ENCODE measurements at regions not wholly inside any gene's neighbourhood (a gene's known extent, or its start where the extent isn't known, plus 50 kb on each side); places are given as distances from the start of the nearest gene placed in this dataset.
"Not testable (repeated sequence)": the region's sequence is repeated elsewhere in the genome, so short reads cannot be mapped to it uniquely, and the experiment has no call there.

GRCh38 chr5:175331173-175332036 is 112.6 kb downstream of the DRD1 start:
- H3K9me3 Mint-ChIP-seq; DNase-seq; H3K4me3 Mint-ChIP-seq; H3K4me1 Mint-ChIP-seq (ENCODE audit: low read depth); H3K27me3 Mint-ChIP-seq (ENCODE audit: low read depth); H3K36me3 Mint-ChIP-seq (ENCODE audit: insufficient read depth); ATAC-seq: not testable (repeated sequence)

DNA sequence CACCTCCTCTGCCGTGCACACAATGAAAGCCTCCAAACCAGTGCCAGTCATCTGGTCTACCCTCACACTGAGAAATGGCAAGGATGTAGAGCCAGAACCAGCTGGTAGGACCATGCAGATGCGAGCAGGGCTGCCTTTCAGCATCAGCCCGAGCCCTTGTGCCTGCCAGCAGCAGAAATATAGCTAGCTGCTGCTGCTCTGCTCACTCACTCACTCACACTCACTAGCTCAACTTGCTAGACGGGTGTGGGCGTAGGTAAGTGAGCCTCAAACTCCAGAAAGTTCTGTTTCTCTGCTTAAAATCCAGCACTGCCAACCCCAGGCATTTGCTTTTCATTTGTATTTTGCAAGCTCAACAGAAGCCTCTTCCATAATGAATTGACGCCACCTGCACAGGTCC is 114.0 kb downstream of the DRD1 start:
- Mint-ChIP-seq H3K27me3 (ENCODE audit: low read depth) (peaks cover 5% of the 10 kb centered on the region), H3K4me3 (no peak overlapping the region), H3K9me3 (no peaks in the 10 kb centered on the region), H3K36me3 (ENCODE audit: insufficient read depth) (no peaks in the 10 kb centered on the region), H3K4me1 (ENCODE audit: low read depth) (no peaks in the 10 kb centered on the region)
- ATAC-seq (no peak), DNase-seq (no peak)

DNA sequence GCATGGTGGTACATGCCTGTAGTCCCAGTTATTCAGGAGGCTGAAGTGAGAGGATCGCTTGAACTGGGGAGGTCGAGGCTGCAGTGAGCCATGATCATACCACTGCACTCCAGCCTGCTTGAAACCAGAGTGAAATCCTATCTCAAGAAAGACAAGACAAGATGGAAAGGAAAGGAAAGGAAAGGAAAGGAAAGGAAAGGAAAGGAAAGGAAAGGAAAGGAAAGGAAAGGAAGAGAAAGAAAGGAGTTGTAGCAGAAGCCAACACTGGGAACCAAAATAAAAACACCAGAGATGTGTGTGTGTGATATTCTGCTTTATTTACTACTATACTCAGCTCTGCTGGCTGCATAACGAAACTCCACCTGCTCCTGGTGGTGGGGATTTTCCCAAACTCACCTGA is 115.3 kb downstream of the DRD1 start:
- Mint-ChIP-seq H3K27me3 (ENCODE audit: low read depth) (peaks cover 5% of the 10 kb centered on the region), H3K9me3 (no peaks in the 10 kb centered on the region), H3K4me3 (no peak overlapping the region), H3K36me3 (ENCODE audit: insufficient read depth) (no peaks in the 10 kb centered on the region), H3K4me1 (ENCODE audit: low read depth) (no peaks in the 10 kb centered on the region)
- DNase-seq, result no peak
- ATAC-seq, result no peak

DNA sequence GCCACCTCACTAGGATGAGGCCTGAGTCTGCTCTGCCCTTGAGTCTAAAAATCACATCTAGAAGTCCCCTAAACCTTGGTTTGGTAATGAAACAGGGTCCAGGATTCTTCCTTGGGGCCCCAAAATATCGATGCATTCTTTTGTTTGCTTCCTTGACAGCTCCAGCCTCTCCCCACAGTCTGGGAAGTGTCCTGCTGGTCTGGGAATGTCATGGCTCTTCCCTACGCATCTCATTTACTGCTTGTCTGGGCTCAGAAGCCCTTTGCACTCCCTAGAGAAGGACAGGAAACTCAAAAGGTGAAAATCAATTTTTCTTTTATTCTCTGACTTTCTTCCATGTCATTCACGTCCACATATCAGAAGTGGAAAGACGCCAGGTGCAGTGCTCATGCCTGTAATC is 115.8 kb downstream of the DRD1 start:
- Mint-ChIP-seq H3K4me3 (no peak overlapping the region), H3K4me1 (ENCODE audit: low read depth) (no peaks in the 10 kb centered on the region), H3K36me3 (ENCODE audit: insufficient read depth) (no peaks in the 10 kb centered on the region), H3K27me3 (ENCODE audit: low read depth) (peaks cover 5% of the 10 kb centered on the region), H3K9me3 (no peaks in the 10 kb centered on the region)
- no peak for ATAC-seq
- no peak for DNase-seq

DNA sequence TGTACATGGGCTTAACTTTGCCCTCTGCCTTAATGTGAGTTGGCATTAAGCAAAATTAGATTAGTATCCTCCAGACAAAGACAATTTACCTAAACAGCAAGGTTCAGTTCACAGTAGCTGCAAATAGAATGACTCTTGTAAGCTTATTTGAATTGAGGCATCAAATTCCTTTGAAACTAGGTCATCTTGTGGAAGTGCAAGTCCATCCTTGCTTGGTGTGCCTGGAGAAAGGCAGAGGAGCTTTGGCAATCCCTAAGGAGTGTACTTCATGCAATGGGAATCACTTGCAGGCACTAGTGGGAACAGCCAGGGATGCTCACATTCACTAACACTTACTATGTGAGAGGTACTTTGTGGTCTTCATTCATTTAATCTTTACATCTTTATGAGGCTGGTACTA is 118.3 kb downstream of the DRD1 start:
- ATAC-seq, result no peak
- no peaks in the 10 kb centered on the region for H3K4me1 Mint-ChIP-seq (ENCODE audit: low read depth)
- no peak for DNase-seq
- H3K27me3 Mint-ChIP-seq (ENCODE audit: low read depth), result peaks cover 7% of the 10 kb centered on the region
- no peak overlapping the region for H3K4me3 Mint-ChIP-seq
- H3K9me3 Mint-ChIP-seq, result no peaks in the 10 kb centered on the region
- no peaks in the 10 kb centered on the region for H3K36me3 Mint-ChIP-seq (ENCODE audit: insufficient read depth)

- Mint-ChIP-seq H3K9me3 (no peaks in the 10 kb centered on the region), H3K4me3 (no peak overlapping the region), H3K27me3 (ENCODE audit: low read depth) (peaks cover 8% of the 10 kb centered on the region), H3K4me1 (ENCODE audit: low read depth) (no peaks in the 10 kb centered on the region), H3K36me3 (ENCODE audit: insufficient read depth) (no peaks in the 10 kb centered on the region)
- no peak for DNase-seq
- ATAC-seq, result no peak
Observed at GRCh38 chr5:175321927-175322532, 122.0 kb downstream of the DRD1 start.

DNA sequence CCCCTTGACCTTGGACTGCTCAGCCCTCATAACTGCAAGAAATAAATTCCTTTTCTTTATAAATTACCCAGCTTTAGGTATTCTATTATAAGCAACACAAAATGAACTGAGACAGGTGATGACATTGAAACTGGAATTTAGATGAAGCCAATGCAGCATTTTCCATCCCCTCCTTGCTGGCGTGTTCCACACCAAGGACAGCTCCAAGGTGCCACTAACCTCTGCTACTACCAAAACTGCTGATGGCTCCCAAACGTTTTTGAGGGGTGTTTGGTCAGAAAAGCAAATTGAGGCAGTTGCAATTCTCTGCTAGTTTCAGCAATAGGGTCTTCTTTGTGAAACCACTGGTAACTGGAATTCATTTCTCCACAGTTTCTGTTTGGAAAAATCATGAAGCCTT is 124.8 kb downstream of the DRD1 start:
- H3K4me3 Mint-ChIP-seq, result no peak overlapping the region

DNA sequence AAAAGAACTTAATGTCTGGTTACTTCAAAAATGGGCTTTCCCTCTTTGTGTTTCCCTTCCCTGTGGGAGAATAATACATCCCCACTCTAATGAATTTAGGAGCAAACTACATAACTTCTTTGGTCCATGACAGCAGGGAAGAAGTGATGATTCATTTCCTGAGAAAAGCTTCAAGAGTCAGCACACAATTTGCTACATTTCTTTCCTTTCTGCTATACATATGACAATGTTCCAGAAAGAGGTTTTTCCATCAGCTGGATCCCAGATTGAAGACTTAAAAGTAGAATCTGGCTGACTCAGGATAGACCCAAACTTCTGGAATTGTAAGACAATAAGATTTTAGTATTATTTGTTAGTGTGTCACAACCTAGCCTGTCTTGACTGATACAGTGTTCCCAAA is 126.1 kb downstream of the DRD1 start:
- DNase-seq, result no peak
- Mint-ChIP-seq H3K9me3 (no peaks in the 10 kb centered on the region), H3K4me3 (no peak overlapping the region), H3K27me3 (ENCODE audit: low read depth) (peaks cover 13% of the 10 kb centered on the region), H3K36me3 (ENCODE audit: insufficient read depth) (no peaks in the 10 kb centered on the region), H3K4me1 (ENCODE audit: low read depth) (no peaks in the 10 kb centered on the region)
- ATAC-seq, result no peak

More for the DNA sequence above, 124.8 kb downstream of the DRD1 start:
- no peak for DNase-seq
- H3K27me3 Mint-ChIP-seq (ENCODE audit: low read depth), result peaks cover 13% of the 10 kb centered on the region
- H3K36me3 Mint-ChIP-seq (ENCODE audit: insufficient read depth), result no peaks in the 10 kb centered on the region
- H3K4me1 Mint-ChIP-seq (ENCODE audit: low read depth), result no peaks in the 10 kb centered on the region
- ATAC-seq, result no peak
- no peaks in the 10 kb centered on the region for H3K9me3 Mint-ChIP-seq

GRCh38 chr5:175309218-175309810 is 134.7 kb downstream of the DRD1 start:
- DNase-seq (no peak), ATAC-seq (no peak)
- Mint-ChIP-seq H3K4me3 (no peak overlapping the region), H3K36me3 (ENCODE audit: insufficient read depth) (no peaks in the 10 kb centered on the region), H3K27me3 (ENCODE audit: low read depth) (peaks cover 5% of the 10 kb centered on the region), H3K4me1 (ENCODE audit: low read depth) (no peaks in the 10 kb centered on the region), H3K9me3 (peaks cover 8% of the 10 kb centered on the region)

GRCh38 chr5:175308701-175309100 is 135.3 kb downstream of the DRD1 start:
- H3K4me3 Mint-ChIP-seq, result no peak overlapping the region
- peaks cover 12% of the 10 kb centered on the region for H3K9me3 Mint-ChIP-seq
- ATAC-seq (no peak), DNase-seq (no peak)
- no peaks in the 10 kb centered on the region for H3K4me1 Mint-ChIP-seq (ENCODE audit: low read depth)
- H3K36me3 Mint-ChIP-seq (ENCODE audit: insufficient read depth), result no peaks in the 10 kb centered on the region
- H3K27me3 Mint-ChIP-seq (ENCODE audit: low read depth), result peaks cover 5% of the 10 kb centered on the region

- ATAC-seq, result no peak
- H3K4me3 Mint-ChIP-seq, result no peak overlapping the region
- peaks cover 7% of the 10 kb centered on the region for H3K27me3 Mint-ChIP-seq (ENCODE audit: low read depth)
- H3K9me3 Mint-ChIP-seq, result peaks cover 12% of the 10 kb centered on the region
- H3K4me1 Mint-ChIP-seq (ENCODE audit: low read depth), result no peaks in the 10 kb centered on the region
- no peak for DNase-seq
- H3K36me3 Mint-ChIP-seq (ENCODE audit: insufficient read depth), result no peaks in the 10 kb centered on the region
Observed at GRCh38 chr5:175306381-175306780, 137.6 kb downstream of the DRD1 start.

- Mint-ChIP-seq H3K4me3 (no peak overlapping the region), H3K36me3 (ENCODE audit: insufficient read depth) (no peaks in the 10 kb centered on the region), H3K9me3 (peaks cover 12% of the 10 kb centered on the region), H3K4me1 (ENCODE audit: low read depth) (no peaks in the 10 kb centered on the region), H3K27me3 (ENCODE audit: low read depth) (peaks cover 7% of the 10 kb centered on the region)
- DNase-seq (no peak), ATAC-seq (no peak)
Observed at GRCh38 chr5:175305251-175305650, 138.7 kb downstream of the DRD1 start.

GRCh38 chr5:175290379-175290778 is 153.6 kb downstream of the DRD1 start:
- no peak for ATAC-seq
- DNase-seq, result no peak
- H3K36me3 Mint-ChIP-seq (ENCODE audit: insufficient read depth), result no peaks in the 10 kb centered on the region
- peaks cover 13% of the 10 kb centered on the region for H3K27me3 Mint-ChIP-seq (ENCODE audit: low read depth)
- peaks cover 9% of the 10 kb centered on the region for H3K9me3 Mint-ChIP-seq
- no peak overlapping the region for H3K4me3 Mint-ChIP-seq
- H3K4me1 Mint-ChIP-seq (ENCODE audit: low read depth), result no peaks in the 10 kb centered on the region

GRCh38 chr5:175288048-175288621 is 155.8 kb downstream of the DRD1 start:
- no peaks in the 10 kb centered on the region for H3K36me3 Mint-ChIP-seq (ENCODE audit: insufficient read depth)
- no peaks in the 10 kb centered on the region for H3K9me3 Mint-ChIP-seq
- DNase-seq (no peak), ATAC-seq (no peak)
- no peak overlapping the region for H3K4me3 Mint-ChIP-seq
- peaks cover 12% of the 10 kb centered on the region for H3K27me3 Mint-ChIP-seq (ENCODE audit: low read depth)
- H3K4me1 Mint-ChIP-seq (ENCODE audit: low read depth), result no peaks in the 10 kb centered on the region

Data from activated T-cell treated with anti-CD3 and anti-CD28 coated beads, Interleukin-2, amount 50 U/mL, for 4 hours (primary cell).